ENCODE measurements at regions not wholly inside any gene's neighbourhood (a gene's known extent, or its start where the extent isn't known, plus 50 kb on each side); places are given as distances from the start of the nearest gene placed in this dataset.

DNA sequence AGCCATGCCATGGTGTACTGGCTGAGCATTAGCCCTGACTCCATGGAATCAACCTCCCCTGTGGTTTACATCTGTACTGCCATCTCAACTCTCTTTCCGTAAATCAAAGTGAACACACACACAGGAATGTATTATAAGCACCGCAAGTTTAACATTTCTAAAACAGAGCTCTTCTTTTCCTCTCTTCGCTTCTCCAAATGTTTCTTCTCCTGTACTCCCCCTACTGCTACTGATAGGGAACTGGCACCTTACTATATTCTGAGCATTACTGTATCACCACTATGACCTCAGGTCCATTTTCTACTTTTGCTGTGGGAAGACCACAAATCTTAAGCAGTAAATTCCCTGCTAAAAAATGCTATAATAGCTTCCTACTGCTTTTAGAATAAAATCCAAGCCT, 101.2 kb downstream of the NUS1 start:
- H3K4me1 Mint-ChIP-seq = peaks cover 4% of the 10 kb centered on the region
- H3K79me2 ChIP-seq (ENCODE audit: insufficient read depth, low read length) = no peaks in the 10 kb centered on the region
- 82% methylated on average over 3 of the region's 3 CpGs for WGBS (ENCODE audit: insufficient coverage)
- H3K4me3 ChIP-seq (replicated peaks in 1 of 3; ENCODE audit: low read depth in 2 of 3, low read length in 3 of 3) = no peak overlapping the region
- no peak for DNase-seq
- H3K27ac ChIP-seq (ENCODE audit: low read depth in 1 of 2, low read length in 2 of 2) = no peak overlapping the region
- H3K4me1 ChIP-seq (ENCODE audit: control insufficient read depth in 1 of 2, insufficient read depth in 2 of 2, low read length in 2 of 2) = no peaks in the 10 kb centered on the region
- H3K9ac ChIP-seq (ENCODE audit: insufficient read depth, low read length, poor library complexity, severe bottlenecking) = no peak overlapping the region
- no peak overlapping the region for H2AFZ ChIP-seq (ENCODE audit: insufficient read depth, low read depth, low read length, poor library complexity, severe bottlenecking)
- no peaks in the 10 kb centered on the region for H3K36me3 ChIP-seq (replicated peaks in 1 of 2; ENCODE audit: control insufficient read depth in 1 of 2, insufficient read depth in 2 of 2, low read length in 2 of 2)
- no peaks in the 10 kb centered on the region for H3K27me3 ChIP-seq (ENCODE audit: control insufficient read depth in 2 of 2, insufficient read depth in 2 of 2, low read length in 2 of 2)
- intact Hi-C loops (cut with micrococcal nuclease) = no loop called here
- H3K36me3 Mint-ChIP-seq = no peaks in the 10 kb centered on the region
- H3K4me3 Mint-ChIP-seq = no peak overlapping the region
- H3K9me3 Mint-ChIP-seq = peaks cover 0 to 8% (median 0%) of the 10 kb centered on the region in 7 donors
- no peak overlapping the region for H3K27ac Mint-ChIP-seq
- no peak overlapping the region for H3K4me2 ChIP-seq (replicated peaks; ENCODE audit: extremely low read depth, low read length, poor library complexity, severe bottlenecking)
- H3K9me3 ChIP-seq (replicated peaks in 1 of 2; ENCODE audit: control insufficient read depth in 1 of 2, insufficient read depth in 1 of 2, low read length in 2 of 2) = no peaks in the 10 kb centered on the region
- H3K27me3 Mint-ChIP-seq (ENCODE audit: low read depth in 3 of 3) = peaks cover 2 to 6% (median 5%) of the 10 kb centered on the region in 3 donors
- peak; percentile 18 for TF ChIP-seq CTCF (IDR thresholded peaks at IDR 0.05)
- no peaks in the 10 kb centered on the region for H4K20me1 ChIP-seq (ENCODE audit: insufficient read depth, low read length)

GRCh38 chr6:117781550-117781949, 106.3 kb downstream of the NUS1 start:
- peaks cover 0 to 3% (median 2%) of the 10 kb centered on the region in 3 donors for H3K27me3 Mint-ChIP-seq (ENCODE audit: low read depth in 3 of 3)
- no peak for DNase-seq
- no peaks in the 10 kb centered on the region for H3K36me3 Mint-ChIP-seq
- H3K4me3 Mint-ChIP-seq = no peak overlapping the region
- Histone ChIP-seq H3K79me2 (ENCODE audit: insufficient read depth, low read length) (no peaks in the 10 kb centered on the region), H3K9ac (ENCODE audit: insufficient read depth, low read length, poor library complexity, severe bottlenecking) (no peak overlapping the region), H3K4me1 (ENCODE audit: control insufficient read depth in 1 of 2, insufficient read depth in 2 of 2, low read length in 2 of 2) (no peaks in the 10 kb centered on the region), H3K4me3 (replicated peaks in 1 of 3; ENCODE audit: low read depth in 2 of 3, low read length in 3 of 3) (no peak overlapping the region), H3K9me3 (replicated peaks in 1 of 2; ENCODE audit: control insufficient read depth in 1 of 2, insufficient read depth in 1 of 2, low read length in 2 of 2) (peaks cover 0 to 2% of the 10 kb centered on the region in 2 donors), H3K36me3 (replicated peaks in 1 of 2; ENCODE audit: control insufficient read depth in 1 of 2, insufficient read depth in 2 of 2, low read length in 2 of 2) (no peaks in the 10 kb centered on the region), H4K20me1 (ENCODE audit: insufficient read depth, low read length) (no peaks in the 10 kb centered on the region), H3K27ac (ENCODE audit: low read depth in 1 of 2, low read length in 2 of 2) (no peak overlapping the region), H2AFZ (ENCODE audit: insufficient read depth, low read depth, low read length, poor library complexity, severe bottlenecking) (no peak overlapping the region), H3K27me3 (ENCODE audit: control insufficient read depth in 2 of 2, insufficient read depth in 2 of 2, low read length in 2 of 2) (no peaks in the 10 kb centered on the region), H3K4me2 (replicated peaks; ENCODE audit: extremely low read depth, low read length, poor library complexity, severe bottlenecking) (no peak overlapping the region)
- no peaks in the 10 kb centered on the region for H3K4me1 Mint-ChIP-seq
- TF ChIP-seq CTCF (IDR thresholded peaks at IDR 0.05) = no peak
- H3K27ac Mint-ChIP-seq = no peak overlapping the region
- intact Hi-C loops (cut with micrococcal nuclease) = no loop called here
- no CpG with 5 or more reads among the region's 3 CpGs for WGBS (ENCODE audit: insufficient coverage)
- H3K9me3 Mint-ChIP-seq = peaks cover 0 to 5% (median 3%) of the 10 kb centered on the region in 7 donors

All from CD14-positive monocyte (primary cell).